SK-N-SH (cell line): ENCODE measurements at regions not wholly inside any gene's neighbourhood (a gene's known extent, or its start where the extent isn't known, plus 50 kb on each side); places are given as distances from the start of the nearest gene placed in this dataset.

Experiments used
- CTCF ChIA-PET: fragments of 300-600, 350-600 bp; formaldehyde crosslinking; extraction: SDS; loops from one replicate; lab custom pipeline; 2021; lab: Yijun Ruan, JAX
- POLR2A ChIA-PET: fragments of 350-600 bp; sonication (Branson Sonifier 250); formaldehyde crosslinking; extraction: SDS; loops from one replicate; lab custom pipeline; 2020; ENCODE audit warnings: antibody characterized with exemption, inconsistent platforms; lab: Yijun Ruan, JAX
- DNase-seq: peaks from one replicate; pipeline ENCODE4 v3.0.0; 2012
- H2AFZ ChIP-seq: fragments of 200-600 bp; sonication (generic); 2 replicates; pipeline ENCODE4 v1.8.1; 2016; ENCODE audit warnings: antibody characterized with exemption, mild to moderate bottlenecking, low read depth
- H3F3A ChIP-seq: fragments of 200-600 bp; sonication (generic); replicated peaks from 2 replicates; pipeline ENCODE3; 2016; ENCODE audit warnings: antibody characterized with exemption, mild to moderate bottlenecking; ENCODE audit not compliant: insufficient read depth
- H3K27ac ChIP-seq, 2 experiments: fragments of 200-500 bp in 1 of 2; fragments of 200-600 bp in 1 of 2; sonication (Bioruptor generic) in 1 of 2; sonication (generic), shearing (Covaris generic) in 1 of 2; 2 replicates each; pipeline versions ENCODE4 v1.5.1 to v1.6.1; 2014 to 2016; ENCODE audit warnings: low read depth in 2 of 2, inconsistent platforms in 1 of 2, low read length in 1 of 2, mild to moderate bottlenecking in 1 of 2, mixed read lengths in 1 of 2
- H3K27me3 ChIP-seq: fragments of 200-600 bp; sonication (generic), shearing (Covaris generic); 2 replicates; pipeline ENCODE4 v1.6.1; 2016; ENCODE audit warnings: mixed run types; ENCODE audit not compliant: insufficient read depth
- H3K36me3 ChIP-seq, 2 experiments: fragments of 200-500 bp in 1 of 2; fragments of 200-600 bp in 1 of 2; sonication (Bioruptor generic) in 1 of 2; sonication (generic) in 1 of 2; replicated peaks in 1 of 2; 2 replicates each; pipeline versions ENCODE3 to v1.5.1; 2014 to 2016; ENCODE audit warnings: low read length in 1 of 2, mild to moderate bottlenecking in 1 of 2; ENCODE audit not compliant: insufficient read depth in 2 of 2, control insufficient read depth in 1 of 2
- H3K4me1 ChIP-seq, 2 experiments: fragments of 200-500 bp in 1 of 2; fragments of 200-600 bp in 1 of 2; sonication (Bioruptor generic) in 1 of 2; sonication (generic), shearing (Covaris generic) in 1 of 2; 2 replicates each; pipeline versions ENCODE4 v1.5.1 to v1.6.1; 2014 to 2016; ENCODE audit warnings: low read depth in 1 of 2, low read length in 1 of 2, mixed run types in 1 of 2; ENCODE audit not compliant: insufficient read depth in 2 of 2, control insufficient read depth in 1 of 2
- H3K4me2 ChIP-seq: fragments of 200-600 bp; sonication (generic), shearing (Covaris generic); 2 replicates; pipeline ENCODE4 v1.6.1; 2017; ENCODE audit warnings: mixed run types
- H3K4me3 ChIP-seq, 2 experiments: fragments of 200-500 bp in 1 of 2; fragments of 200-600 bp in 1 of 2; sonication (Bioruptor generic) in 1 of 2; sonication (generic), shearing (Covaris generic) in 1 of 2; 2 replicates each; pipeline versions ENCODE4 v1.5.1 to v1.8.1; 2014 to 2016; ENCODE audit warnings: low read depth in 2 of 2, inconsistent platforms in 1 of 2, low read length in 1 of 2, mild to moderate bottlenecking in 1 of 2, mixed read lengths in 1 of 2, moderate library complexity in 1 of 2
- H3K79me2 ChIP-seq: fragments of 200-600 bp; sonication (generic); 2 replicates; pipeline ENCODE4 v1.8.1; 2017; ENCODE audit warnings: mild to moderate bottlenecking; ENCODE audit not compliant: insufficient read depth
- H3K9ac ChIP-seq: fragments of 200-600 bp; sonication (generic); 2 replicates; pipeline ENCODE4 v1.6.1; 2017; ENCODE audit warnings: mixed run types
- H3K9me2 ChIP-seq: fragments of 200-600 bp; sonication (generic); 2 replicates; pipeline ENCODE4 v1.6.1; 2017; ENCODE audit warnings: mixed run types
- H3K9me3 ChIP-seq: fragments of 200-600 bp; sonication (generic); 2 replicates; pipeline ENCODE4 v1.6.1; 2017; ENCODE audit warnings: mixed run types, mild to moderate bottlenecking, moderate library complexity
- H4K20me1 ChIP-seq: fragments of 200-600 bp; sonication (generic); 2 replicates; pipeline ENCODE4 v1.6.1; 2017; ENCODE audit warnings: mild to moderate bottlenecking, mixed run types; ENCODE audit not compliant: insufficient read depth
- FOSL2 ChIP-seq: IDR thresholded peaks from 2 replicates; pipeline ENCODE4 v1.4.0; 2012; ENCODE audit warnings: low read depth, mild to moderate bottlenecking, moderate library complexity, borderline replicate concordance
- JUND ChIP-seq: IDR thresholded peaks from 2 replicates; pipeline ENCODE4 v1.4.0; 2012
- PBX3 ChIP-seq: IDR thresholded peaks from 2 replicates; pipeline ENCODE4; 2012
- SMC3 ChIP-seq: IDR thresholded peaks from 2 replicates; pipeline ENCODE4 v1.6.1; 2012; ENCODE audit warnings: low read depth, low read length, improper control_type of control experiment
- USF2 ChIP-seq: fragments of 150-350 bp; IDR thresholded peaks from 2 replicates; pipeline ENCODE4 v1.6.1; 2017; ENCODE audit warnings: antibody characterized with exemption, low read length, low read depth, borderline replicate concordance
- WGBS: methylation state at CpG from one replicate; pipeline ENCODE4 v1.1.6; 2017; ENCODE audit warnings: low lambda C conversion rate; 5-methylcytosine and 5-hydroxymethylcytosine counted together

- no peak for DNase-seq
Measured at GRCh38 chr13:30371649-30372265, 50.5 kb upstream of the UBE2L5 start.

More at GRCh38 chr13:30371649-30372265, 50.5 kb upstream of the UBE2L5 start:
- CTCF ChIA-PET = interaction anchor here (1.2 kb wide), 1 partner anchor 14 kb away, joined by 3 read pairs; no protein-coding TSS in a partner anchor
- H3K36me3 ChIP-seq = no peaks in the 10 kb centered on the region
- H3K27ac ChIP-seq = peak overlapping the region in 1 of 2 experiments; percentile 13; a peak in 1 of 4 replicates
- TF ChIP-seq USF2 (no peak), FOSL2 (peak; percentile 42; the same call in 1 of the 2 replicates), JUND (0 out of 2 replicates have a peak, but pooled peaks have one; percentile 36), SMC3 (no peak), PBX3 (peak; percentile 50)
- H3K9me2 ChIP-seq = no peaks in the 10 kb centered on the region
- no peaks in the 10 kb centered on the region for H3K27me3 ChIP-seq
- H3F3A ChIP-seq = no peaks in the 10 kb centered on the region
- peak overlapping the region; percentile 12; the same call in 1 of the 2 replicates for H2AFZ ChIP-seq
- H4K20me1 ChIP-seq = no peaks in the 10 kb centered on the region
- H3K79me2 ChIP-seq = no peaks in the 10 kb centered on the region
- H3K4me3 ChIP-seq = no peak overlapping the region
- no peak overlapping the region for H3K9ac ChIP-seq
- no peak overlapping the region for H3K4me2 ChIP-seq
- H3K4me1 ChIP-seq = peaks cover 0 to 3% of the 10 kb centered on the region in 2 experiments; a peak in 1 of 4 replicates
- no peaks in the 10 kb centered on the region for H3K9me3 ChIP-seq
- 60% methylated on average over 14 of the region's 14 CpGs for WGBS
- POLR2A ChIA-PET = no interaction called here
